LHCN-M2 (cell line): ENCODE measurements at regions not wholly inside any gene's neighbourhood (a gene's known extent, or its start where the extent isn't known, plus 50 kb on each side); places are given as distances from the start of the nearest gene placed in this dataset.
"Not testable (repeated sequence)": the region's sequence is repeated elsewhere in the genome, so short reads cannot be mapped to it uniquely, and the experiment has no call there.

Experiments used
- DNase-seq: peaks from one replicate; pipeline ENCODE4 v3.0.0-alpha.2; 2012; ENCODE audit warnings: low read depth

GRCh38 chr3:164380156-164380555 lies 698.1 kb downstream of the SI start:
- DNase-seq = no peak

DNA sequence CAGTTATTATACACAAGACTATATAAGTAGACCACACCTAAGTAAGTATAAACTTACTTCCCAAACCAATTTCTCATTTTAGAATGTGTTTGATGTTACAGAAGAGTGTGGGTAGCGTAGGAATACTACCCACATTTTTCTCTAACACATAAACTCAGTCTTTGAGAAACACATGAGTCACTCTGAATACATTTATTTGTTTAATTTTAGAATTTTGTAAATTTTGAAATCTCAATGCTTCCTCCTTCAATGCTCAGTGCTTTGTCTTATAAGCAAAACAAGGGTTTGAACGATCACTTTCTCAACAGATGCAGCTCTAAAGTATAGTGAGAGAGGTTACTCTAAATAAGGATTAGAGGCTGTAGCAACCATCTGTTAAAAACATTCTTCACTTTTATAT lies 700.8 kb downstream of the SI start:
- no peak for DNase-seq

- no peak for DNase-seq
These were observed 702.3 kb downstream of the SI start for GRCh38 chr3:164375995-164376394.

- no peak for DNase-seq
These were observed 702.8 kb downstream of the SI start for GRCh38 chr3:164375538-164375937.

DNA sequence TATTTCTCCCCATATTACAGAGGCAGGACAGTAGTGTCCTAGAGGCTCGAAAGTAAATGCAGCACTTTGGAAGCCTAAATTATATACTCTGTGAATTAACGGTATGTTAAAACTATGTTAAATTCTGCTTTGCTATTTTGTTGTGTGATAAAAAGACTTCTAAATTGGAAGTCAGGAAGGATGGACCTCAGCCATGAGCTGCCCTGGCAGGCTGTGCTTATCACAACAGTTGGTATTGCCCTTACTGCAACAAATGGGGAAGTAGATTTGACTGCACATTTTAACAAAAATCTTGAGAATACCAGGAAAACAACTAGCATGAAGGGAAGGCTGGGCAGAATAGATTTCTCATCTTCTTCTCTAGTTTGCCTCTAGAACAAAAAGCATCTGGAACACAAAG lies 706.6 kb downstream of the SI start:
- no peak for DNase-seq

- no peak for DNase-seq
These were observed 707.3 kb downstream of the SI start for GRCh38 chr3:164370970-164371369.

- no peak for DNase-seq
These were observed 713.1 kb downstream of the SI start for GRCh38 chr3:164365242-164365641.

GRCh38 chr3:164364111-164364510 lies 714.2 kb downstream of the SI start:
- no peak for DNase-seq

GRCh38 chr3:164360738-164361406 lies 717.4 kb downstream of the SI start:
- DNase-seq = no peak

GRCh38 chr3:164360078-164360578 lies 718.2 kb downstream of the SI start:
- DNase-seq = no peak

DNA sequence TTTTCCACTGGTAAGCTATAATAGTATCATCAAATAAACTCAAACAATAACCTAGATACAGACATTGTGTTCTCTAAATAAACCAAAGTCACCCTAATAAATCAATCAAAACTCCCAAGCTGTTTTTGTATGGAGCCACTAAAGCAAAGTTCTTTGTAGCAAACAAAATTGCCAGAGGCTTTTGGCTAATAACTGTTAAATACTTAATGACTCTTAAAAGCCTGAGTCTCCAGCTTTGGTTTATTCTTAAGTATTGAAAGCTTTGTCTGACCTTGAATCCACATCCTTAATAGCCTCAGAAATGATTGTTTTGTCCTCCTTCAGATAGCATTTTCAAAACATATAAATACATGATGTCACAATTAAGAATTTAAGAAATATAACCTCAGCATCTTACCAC lies 725.3 kb downstream of the SI start:
- no peak for DNase-seq

- no peak for DNase-seq
These were observed 727.2 kb downstream of the SI start for GRCh38 chr3:164351131-164351530.

GRCh38 chr3:164342206-164342605 lies 736.1 kb downstream of the SI start:
- not testable (repeated sequence) for DNase-seq

GRCh38 chr3:164341086-164341485 lies 737.2 kb downstream of the SI start:
- DNase-seq = no peak

DNA sequence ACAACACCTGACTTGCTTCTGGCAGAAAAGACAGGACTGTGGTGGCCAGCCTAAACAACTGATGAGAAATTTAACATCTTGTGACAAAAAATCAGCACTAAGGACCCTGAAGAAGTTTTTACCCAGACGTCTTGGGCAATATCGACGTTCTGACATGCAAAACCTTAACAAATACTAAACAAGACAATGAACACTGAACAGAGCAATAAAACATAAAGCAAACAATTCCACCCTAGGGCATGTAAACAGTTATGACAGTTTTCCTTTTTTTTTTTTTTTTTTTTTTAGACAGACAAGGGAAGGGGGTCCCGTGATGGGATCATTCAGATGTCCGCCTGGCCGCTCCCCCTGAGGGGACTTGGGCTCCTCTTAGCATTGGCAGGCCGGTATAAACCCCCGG lies 738.0 kb downstream of the SI start:
- DNase-seq = no peak

GRCh38 chr3:164332831-164333802 lies 745.2 kb downstream of the SI start:
- no peak for DNase-seq

DNA sequence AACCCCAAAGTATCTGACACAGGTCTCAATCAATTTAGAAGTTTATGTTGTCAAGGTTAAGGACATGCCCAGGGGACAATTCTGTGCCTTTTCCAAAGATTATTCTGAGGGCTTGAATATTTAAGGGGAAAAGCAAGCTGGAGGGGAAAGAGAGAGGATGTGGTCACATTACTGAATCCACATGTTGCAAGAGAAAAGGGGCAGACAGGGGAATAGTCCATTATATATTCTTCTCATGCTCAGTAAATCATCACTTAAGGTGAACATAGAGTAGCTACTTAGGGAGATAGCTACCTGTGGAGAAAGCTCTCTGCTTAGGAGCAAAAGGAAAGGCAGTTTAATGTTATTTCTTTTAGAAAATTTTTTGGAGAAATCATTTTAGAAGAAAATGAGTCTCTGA lies 751.6 kb downstream of the SI start:
- DNase-seq = no peak

DNA sequence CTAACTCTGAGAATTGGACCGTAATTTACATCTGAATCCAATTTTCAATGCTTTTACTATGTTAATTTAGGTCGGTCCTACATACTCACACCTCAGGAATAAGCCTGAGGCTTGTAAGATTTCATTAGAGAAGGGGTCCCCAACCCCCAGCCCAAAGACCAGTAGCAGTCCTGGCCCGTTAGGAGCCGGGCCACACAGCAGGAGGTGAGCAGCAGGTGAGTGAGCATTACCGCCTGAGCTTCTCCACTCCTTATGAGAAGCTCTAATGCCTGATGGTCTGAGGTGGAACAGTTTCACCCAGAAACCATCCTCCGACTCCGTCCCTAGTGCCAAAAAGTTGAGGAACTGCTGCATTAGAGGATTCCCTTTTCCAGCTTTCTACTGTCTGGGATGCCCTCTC lies 757.3 kb downstream of the SI start:
- DNase-seq = no peak

DNA sequence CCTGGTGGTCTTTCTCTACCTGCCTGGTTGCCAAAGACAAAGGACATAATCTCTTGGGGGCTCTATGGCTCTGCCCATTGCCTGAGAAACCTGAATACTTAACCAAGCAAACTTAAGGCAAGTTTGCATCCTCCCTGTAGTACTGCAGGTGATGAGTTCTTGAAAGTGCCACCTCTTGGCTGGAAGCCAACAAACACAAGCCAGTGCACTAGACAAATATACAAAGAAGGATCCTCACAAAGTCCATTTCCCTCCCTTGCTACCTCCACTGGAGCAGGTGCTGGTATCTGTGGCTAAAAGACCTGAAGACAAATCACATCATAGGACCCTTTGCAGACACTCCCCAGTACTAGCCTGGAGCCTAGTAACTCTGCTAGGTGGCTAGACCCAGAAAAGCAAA lies 772.3 kb downstream of the SI start:
- no peak for DNase-seq

DNA sequence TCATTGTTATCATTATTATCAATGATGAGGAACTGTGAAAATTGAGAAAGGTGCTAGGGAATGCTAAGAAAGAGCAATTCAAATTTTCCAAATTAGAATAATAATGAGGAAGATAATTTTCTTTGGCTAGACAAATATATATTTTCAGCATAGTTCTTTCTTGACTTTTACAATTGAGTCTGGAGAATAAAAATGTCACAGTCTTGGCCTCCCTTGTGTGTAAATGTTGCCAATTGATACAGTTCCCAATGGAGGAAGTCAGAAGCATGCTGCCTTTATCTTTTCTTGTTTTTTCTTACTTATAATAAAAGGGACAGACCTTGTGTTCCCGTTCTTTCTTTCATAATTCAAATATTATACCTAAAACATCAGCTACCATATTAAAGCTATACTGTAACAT lies 774.4 kb downstream of the SI start:
- no peak for DNase-seq

- DNase-seq = no peak
These were observed 775.7 kb downstream of the SI start for GRCh38 chr3:164302622-164303021.

- not testable (repeated sequence) for DNase-seq
These were observed 786.8 kb downstream of the SI start for GRCh38 chr3:164291486-164291885.

GRCh38 chr3:164278550-164278949 lies 799.7 kb downstream of the SI start:
- DNase-seq = no peak
